Astrocyte (in vitro differentiated cells and primary cell): ENCODE measurements at regions not wholly inside any gene's neighbourhood (a gene's known extent, or its start where the extent isn't known, plus 50 kb on each side); places are given as distances from the start of the nearest gene placed in this dataset.

Source experiments
- EZH2 ChIP-seq: IDR thresholded peaks from 2 replicates; pipeline ENCODE4 v1.6.1; 2012; ENCODE audit warnings: mild to moderate bottlenecking, low read length, inconsistent platforms; ENCODE audit not compliant: insufficient read depth
- TF ChIP-seq, protein P1 (sequence below): IDR thresholded peaks from 2 replicates; pipeline ENCODE4 v1.5.1; 2011; ENCODE audit warnings: low read depth, mild to moderate bottlenecking, inconsistent platforms, low read length, moderate library complexity; ENCODE audit not compliant: insufficient read depth

GRCh38 chr6:44006123-44006871, 121.0 kb downstream of the MRPL14 start:
- TF ChIP-seq, protein P1, sequence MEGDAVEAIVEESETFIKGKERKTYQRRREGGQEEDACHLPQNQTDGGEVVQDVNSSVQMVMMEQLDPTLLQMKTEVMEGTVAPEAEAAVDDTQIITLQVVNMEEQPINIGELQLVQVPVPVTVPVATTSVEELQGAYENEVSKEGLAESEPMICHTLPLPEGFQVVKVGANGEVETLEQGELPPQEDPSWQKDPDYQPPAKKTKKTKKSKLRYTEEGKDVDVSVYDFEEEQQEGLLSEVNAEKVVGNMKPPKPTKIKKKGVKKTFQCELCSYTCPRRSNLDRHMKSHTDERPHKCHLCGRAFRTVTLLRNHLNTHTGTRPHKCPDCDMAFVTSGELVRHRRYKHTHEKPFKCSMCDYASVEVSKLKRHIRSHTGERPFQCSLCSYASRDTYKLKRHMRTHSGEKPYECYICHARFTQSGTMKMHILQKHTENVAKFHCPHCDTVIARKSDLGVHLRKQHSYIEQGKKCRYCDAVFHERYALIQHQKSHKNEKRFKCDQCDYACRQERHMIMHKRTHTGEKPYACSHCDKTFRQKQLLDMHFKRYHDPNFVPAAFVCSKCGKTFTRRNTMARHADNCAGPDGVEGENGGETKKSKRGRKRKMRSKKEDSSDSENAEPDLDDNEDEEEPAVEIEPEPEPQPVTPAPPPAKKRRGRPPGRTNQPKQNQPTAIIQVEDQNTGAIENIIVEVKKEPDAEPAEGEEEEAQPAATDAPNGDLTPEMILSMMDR, result no peak
- TF ChIP-seq EZH2, result no peak
